NCI-H524 (cell line): ENCODE measurements at regions not wholly inside any gene's neighbourhood (a gene's known extent, or its start where the extent isn't known, plus 50 kb on each side); places are given as distances from the start of the nearest gene placed in this dataset.
"Not testable (repeated sequence)": the region's sequence is repeated elsewhere in the genome, so short reads cannot be mapped to it uniquely, and the experiment has no call there.

Source experiments
- DNase-seq, 2 experiments: peaks; one replicate each; lab custom pipeline; 2025; lab: John Stamatoyannopoulos, UW

DNA sequence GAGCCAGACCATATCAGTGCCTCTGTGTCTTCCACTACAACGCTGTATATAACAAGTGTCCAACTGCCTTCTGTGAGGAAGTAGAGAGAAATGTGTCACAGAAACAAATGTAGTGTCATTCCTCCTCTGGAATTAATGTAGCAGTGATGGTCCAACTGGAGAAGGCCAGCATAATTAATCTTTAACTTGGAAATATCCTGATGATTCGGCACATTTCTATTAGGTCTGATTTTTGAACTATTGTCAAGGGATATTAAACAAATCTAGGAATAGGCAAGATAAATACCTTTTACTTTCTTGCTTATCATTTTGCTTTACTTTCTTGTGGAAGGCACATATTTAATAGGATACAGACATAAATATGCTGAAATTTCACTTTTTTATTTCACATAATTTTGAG is 446.2 kb upstream of the ALCAM start:
- no peak for DNase-seq

DNA sequence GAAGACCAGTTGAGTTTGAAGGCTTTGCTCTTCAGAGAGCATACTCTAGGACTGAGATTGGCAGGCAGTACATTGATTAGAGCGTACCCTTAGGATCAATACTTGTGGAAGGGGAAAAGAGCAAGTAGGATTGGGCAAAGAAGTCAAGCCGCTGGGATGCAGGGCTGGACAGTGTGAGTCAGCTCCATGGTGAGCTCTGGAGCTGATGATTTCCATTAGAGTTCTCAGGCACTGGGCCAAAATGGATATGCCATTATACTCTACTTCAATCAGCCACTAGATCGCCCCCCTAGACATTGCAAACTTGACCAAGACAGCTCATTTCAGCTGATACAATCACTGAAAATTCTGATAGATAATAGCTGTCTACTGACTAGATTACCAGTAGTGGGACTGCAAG is 432.7 kb upstream of the ALCAM start:
- no peak for DNase-seq

DNA sequence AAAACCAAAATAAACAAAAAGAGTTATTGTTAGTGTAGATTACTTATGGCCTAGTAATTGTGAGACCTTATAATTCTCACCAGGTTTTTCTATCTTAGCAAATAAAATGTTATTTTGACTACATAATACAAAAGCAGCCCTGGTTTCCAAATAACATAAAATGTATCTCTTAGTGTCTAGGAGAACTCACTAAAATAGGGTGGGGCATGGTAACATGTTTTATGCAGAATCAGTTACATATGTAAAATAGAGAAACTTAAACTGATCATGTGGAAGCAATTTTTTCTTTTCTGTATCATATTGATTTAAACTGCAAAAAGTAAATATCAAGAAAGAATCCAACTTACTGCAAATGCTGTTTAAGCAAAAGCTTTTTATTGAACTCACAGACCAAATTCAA is 431.1 kb upstream of the ALCAM start:
- no peak for DNase-seq

DNA sequence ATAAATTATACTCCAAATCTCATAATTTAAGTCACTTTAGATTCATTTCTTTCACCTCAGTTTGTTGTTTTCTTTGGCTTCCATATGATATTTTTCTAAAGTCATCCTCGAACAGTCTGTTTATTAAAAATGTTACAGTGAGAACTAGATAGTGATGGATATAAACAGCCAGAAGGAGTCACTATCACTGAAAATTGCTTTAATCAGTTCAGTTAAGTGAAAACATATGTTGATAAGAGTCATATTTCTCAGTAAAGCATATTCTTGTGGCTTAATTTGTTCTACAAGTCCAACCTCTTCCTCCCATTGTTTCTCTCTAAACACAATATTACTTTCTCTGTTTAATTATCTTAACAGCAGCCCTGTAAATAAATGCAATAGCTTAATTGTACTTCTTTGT is 427.5 kb upstream of the ALCAM start:
- peak in 1 of 2 experiments; percentile 39 for DNase-seq

DNA sequence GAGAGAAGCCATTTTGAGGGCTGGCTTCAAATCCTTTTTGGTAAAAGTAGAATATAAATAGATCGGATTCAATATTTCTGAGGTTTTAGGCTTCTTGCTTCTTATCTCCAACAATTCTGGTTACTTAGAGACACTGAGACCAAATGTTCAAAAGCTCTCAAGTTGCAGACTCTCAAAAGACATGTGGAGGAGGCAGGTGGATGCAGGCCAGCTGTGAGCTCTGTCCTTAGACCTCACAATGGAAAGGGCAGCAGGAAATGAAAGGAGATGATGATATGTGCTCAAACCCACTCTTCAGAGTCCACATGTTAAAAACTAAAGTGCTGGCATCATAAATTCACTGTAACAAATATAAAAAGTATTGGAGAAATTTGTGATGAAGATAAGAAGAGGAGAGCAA is 424.9 kb upstream of the ALCAM start:
- DNase-seq = peak; percentile 69 to 92

DNA sequence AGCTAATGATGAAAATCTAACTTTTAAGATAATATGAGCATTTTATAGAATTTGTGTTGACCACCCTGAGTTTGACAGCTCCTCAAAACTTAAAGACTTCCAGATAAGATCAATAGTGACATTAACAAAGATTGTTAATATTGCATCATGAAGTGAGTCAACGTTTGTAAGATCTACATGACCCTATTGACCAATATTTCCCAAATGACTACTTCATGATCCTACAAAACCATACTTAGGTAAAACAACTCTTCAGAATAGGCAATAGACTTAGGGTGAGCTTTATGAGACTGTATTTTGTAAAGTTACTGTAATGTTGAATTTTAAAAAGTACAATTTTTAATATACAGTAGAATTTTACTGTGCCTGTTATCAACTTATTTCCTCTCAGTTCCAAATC is 422.7 kb upstream of the ALCAM start:
- DNase-seq = no peak

DNA sequence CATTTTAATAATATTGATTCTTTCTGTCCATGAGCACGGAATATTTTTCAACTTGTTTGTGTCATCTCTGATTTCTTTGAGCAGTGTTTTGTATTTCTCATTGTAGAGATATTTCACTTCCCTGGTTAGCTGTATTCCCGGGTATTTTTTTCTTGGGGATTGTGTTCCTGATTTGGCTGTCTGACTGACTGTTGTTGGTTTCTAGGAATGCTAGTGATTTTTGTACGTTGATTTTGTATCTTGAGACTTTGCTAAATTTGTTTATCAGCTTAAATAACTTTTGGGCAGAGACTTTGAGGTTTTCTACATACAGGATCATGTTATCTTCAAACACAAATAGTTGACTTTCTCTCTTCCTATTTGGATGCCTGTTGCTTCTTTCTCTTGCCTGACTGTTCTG is 418.8 kb upstream of the ALCAM start:
- DNase-seq = no peak

DNA sequence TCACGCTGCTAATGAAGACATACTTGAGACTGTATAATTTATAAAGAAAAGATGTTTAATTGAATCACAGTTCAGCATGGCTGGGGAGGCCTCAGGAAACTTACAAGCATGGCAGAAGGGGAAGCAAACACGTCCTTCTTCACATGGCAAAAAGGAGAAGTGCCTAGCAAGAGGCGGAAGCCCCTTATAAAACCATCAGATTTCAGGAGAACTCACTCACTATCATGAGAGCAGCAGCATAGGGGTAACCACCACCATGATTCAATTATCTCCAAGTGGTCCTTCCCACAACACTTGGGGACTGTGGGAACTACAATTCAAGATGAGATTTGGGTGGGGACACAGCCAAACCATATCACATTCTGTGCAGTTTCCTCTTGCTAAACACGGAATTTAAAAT is 416.9 kb upstream of the ALCAM start:
- not testable (repeated sequence) for DNase-seq

DNA sequence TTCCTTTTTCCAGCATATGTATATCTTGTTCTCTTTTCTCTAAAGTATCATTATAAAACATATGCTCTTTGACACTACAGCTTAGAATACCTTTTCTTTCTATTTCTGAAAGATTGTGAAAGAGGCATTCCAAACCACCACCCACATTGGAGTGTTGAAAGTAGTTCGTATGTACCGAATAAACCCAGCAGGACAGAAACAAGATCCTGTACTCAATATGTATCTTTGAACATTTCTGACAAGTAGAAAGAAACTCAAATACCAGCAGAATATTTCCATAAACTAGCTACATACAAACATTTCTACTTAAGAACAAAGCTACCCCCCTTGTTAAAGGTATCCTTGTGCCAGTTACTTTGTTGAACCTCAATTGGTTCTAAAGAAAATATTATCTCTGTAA is 415.3 kb upstream of the ALCAM start:
- no peak for DNase-seq

DNA sequence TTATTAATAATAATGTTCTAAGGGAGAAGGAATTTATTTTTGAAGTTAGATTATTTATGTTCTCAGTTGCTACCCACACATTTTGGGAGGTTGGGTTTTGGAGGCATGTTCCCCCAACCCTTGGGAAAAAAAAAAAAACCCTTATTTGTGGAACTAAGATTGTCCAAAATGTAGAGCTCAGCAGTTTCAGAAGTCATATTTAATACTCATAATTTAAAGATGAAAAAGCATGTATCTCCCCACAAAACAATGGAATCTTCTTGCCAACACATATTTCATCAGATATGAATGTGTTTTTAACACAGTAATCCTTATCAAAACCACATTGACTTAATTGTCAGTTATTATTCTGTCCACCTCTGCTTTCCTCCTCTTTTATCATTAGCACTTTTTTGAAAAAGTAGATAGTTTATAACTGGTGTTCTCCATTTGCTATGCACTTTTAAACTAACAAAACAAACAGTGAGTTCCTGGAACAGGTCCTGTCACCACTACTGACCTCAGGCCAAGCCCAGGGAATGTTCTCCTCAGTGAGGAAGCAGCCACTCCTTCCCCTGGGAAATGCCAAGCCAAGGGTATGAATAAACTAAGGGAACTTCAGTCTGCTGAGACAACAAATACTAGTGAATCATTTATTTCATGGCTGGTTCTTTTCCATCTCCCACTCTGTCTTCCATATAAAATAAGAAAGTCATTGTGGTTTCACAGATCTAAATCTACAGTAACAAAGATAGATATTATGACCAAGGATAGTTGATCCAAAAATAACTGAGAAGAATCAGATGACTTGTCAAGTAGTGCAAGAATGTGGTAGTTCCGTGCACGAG is 414.4 kb upstream of the ALCAM start:
- no peak for DNase-seq

DNA sequence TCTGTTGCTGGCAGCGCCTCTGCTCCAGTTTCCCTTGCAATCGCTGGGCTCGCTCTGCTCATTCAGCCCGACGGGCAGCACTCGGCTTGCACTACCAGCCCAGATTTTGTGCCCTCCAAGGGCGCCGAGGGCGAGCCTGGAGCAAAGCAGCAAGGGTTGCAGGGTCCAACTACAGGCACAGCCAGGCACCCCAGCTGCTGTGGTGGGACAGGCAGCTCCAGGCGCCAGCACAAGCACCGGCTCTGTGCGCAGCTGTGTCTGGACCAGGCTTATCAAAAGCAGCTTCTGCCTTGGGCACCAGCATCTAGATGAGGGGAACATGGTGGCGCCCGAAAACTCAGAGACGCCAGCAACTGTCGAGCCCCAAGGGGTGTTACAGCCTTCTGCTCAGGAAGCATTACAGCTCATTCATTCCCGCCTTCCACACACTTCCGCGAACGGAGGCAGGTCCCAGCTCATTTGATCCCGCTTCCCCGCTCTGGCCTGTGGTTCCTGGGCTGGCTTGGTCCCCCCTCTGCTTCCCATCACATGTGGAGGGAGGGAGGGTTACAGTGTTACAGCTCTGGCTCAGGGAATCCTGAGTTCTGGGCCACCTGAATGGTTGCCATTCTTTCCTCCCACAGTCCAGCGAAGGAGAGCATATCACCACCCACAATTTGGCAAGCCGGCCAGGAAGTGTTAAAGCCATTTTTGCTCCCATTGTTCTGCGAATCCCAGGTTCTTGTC is 409.9 kb upstream of the ALCAM start:
- no peak for DNase-seq

DNA sequence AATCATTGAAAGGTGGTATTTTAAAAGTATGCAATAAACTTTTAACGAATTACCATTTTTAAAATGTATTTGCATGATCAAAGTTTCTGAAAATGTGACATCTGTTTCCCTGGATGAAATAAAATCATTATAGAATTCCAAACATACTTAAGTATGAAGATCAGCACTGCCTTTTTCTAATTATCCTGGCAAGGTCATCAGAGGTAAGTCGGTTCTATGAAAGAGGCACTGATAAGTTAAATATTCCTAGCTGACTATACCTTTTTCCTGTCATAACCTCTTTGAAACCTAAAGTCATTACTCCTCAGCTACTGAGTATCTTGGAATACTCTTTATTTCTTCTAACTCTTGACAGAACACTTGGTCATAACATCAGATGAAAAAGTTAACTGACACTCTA is 406.1 kb upstream of the ALCAM start:
- DNase-seq = no peak

DNA sequence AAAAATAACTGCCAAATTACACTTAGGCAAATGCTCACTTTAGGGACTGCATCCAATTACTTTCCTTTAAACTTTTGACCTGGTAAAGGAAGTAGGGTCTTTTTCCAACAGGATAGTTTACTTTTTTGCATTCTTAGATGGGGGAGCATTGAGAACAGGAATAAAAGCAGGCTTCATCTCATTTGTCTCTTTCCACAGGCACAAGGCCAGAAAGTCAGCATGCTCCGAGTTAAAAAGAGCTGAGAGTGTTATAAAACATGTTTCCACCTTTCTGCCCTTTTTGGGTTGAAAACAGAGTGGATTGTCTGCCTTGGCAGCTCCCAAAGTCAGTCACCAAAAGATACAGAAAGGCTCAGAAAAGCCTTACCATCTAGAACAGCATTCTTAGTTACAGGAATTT is 404.9 kb upstream of the ALCAM start:
- no peak for DNase-seq

DNA sequence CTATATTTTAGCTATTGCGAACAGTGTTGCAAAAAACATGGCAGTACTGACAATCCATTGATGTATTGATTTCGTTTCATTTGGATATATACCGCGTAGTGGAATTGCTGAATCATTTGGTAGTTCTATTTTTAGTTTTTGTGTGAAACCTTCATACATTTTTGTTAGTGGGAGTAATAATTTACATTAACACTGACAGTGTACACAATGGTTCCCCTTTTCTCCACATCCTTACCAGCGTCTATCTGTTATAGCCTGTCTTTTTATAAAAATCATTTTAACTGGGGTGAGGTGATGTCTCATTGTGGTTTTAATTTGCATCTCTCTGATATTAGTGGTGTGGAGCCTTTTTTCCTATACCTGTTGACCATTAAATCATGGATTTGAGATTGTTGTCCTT is 392.4 kb upstream of the ALCAM start:
- no peak for DNase-seq

DNA sequence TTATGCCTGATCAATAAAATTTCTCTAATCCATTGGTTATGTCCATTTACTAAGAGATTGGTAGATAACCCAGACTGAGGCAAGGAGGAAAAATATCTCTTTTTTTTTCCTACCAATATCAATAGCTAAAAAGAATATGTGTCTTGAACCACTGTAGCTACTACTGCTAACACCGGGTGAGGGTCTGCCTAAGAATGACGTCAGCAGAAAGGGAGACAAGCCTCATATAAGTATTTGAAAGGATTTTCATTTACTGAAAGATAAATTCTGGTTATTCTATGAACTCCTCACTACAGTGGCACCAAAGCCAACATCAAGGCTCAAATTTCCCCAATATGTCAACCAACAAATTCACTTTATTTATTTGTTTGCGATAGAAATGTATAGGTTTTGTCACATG is 389.0 kb upstream of the ALCAM start:
- no peak for DNase-seq

DNA sequence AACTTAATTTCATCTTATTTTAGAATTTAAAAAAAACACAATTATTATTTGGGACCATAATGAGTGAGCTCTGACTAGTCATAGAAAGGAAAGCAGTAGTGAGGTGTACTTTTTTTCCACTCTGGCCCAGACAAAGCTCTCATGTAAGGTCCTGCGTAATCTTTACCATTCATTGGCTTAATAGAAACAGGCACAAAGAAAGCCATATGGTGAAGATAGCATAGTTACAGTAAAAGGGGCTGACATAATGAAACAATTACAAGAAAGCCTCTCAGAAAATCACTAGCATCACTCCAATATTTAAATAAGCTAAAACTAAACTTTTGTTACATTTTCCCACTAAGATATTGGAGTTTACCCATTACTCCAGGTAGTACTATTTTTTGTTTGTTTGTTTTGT is 384.6 kb upstream of the ALCAM start:
- DNase-seq = peak in 1 of 2 experiments; percentile 9

DNA sequence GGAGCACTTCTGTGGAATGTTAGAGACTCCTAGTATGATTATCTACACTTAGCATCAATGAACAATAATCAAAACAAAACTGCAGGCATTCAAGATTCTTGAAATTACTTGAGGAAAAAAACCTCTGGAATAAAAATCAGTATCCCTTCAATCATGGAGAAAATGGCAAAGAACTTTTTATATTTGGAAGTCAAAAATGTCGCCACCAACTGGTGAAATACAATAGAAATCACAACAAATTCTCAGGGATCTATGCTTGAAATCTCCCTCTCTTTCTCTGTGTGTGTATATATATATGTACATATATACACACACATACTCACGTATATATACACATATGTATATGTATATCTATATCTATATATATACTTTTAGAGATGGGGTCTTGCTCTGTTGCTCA is 378.9 kb upstream of the ALCAM start:
- no peak for DNase-seq

DNA sequence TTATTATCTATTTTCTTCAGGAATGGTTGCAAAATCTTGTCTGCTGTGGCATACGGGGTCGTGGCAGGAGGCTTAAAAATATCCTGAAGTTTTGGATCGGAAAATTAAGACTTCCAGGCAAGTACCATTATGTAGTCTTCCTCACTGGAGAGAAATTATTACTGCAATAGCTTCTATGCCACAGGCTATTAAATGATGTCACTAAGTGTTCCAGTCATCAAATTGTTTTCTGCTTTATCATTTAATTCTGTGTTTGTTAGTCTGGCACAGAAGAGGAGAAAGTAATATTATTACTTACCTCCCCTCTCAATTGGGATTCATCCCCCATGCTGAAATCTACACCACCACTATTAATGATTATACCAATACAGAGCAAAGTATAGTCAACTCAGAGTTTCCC is 378.2 kb upstream of the ALCAM start:
- no peak for DNase-seq

DNA sequence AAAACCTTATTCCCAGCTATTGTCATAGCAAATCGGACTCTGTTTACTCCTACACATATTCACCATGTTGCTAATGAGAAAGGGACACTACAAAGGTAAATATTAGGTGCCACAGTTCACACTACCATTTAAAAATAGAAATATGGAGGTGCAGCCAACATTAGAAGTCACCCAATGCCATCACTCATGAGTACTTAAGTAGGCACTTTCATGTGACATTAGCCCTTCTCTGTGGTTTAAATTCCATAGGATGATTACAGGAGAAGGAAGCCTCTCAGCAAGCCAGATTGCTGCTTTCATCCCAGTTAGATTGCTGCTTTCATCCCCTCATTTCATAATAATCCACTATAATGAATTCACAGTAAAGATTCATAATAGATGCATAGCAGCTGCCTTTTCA is 376.8 kb upstream of the ALCAM start:
- DNase-seq = peak; percentile 63 to 87

DNA sequence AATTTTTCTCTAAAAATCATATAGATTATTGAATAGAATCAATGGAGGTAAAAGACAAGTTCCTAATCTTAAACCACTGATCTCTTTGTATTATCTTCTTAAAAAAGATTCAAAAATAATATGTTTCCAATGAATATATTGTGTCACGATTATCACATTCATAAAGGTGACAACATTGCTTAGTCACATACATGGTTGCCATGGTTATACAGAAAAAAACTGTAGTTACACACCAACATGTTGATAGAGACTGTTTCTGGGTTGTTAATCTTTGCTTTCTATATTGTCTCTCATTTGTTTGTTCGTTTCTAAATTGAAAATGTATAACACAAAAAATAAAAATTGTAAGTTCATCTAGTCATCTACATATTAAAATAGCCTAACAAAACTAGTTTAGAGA is 376.0 kb upstream of the ALCAM start:
- no peak for DNase-seq

DNA sequence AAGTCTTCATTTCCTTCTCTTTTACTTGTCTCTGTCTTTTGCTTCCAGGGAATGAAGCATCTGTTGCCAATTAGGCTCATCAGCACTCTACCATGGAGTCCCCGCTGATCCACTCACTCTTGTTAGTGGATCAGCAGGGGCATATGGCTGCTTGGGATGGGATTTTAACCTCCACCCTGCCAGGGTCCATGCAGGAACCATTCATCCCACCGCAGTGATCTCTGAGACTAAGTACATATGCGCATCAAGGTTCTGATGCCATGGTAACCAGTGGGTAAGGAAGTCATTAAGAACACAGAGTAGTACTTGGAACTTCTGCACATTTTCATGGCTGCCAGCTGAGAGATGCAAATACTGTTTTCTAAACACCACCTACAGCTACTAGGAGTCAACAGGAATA is 374.0 kb upstream of the ALCAM start:
- DNase-seq = peak; percentile 98 to 100

DNA sequence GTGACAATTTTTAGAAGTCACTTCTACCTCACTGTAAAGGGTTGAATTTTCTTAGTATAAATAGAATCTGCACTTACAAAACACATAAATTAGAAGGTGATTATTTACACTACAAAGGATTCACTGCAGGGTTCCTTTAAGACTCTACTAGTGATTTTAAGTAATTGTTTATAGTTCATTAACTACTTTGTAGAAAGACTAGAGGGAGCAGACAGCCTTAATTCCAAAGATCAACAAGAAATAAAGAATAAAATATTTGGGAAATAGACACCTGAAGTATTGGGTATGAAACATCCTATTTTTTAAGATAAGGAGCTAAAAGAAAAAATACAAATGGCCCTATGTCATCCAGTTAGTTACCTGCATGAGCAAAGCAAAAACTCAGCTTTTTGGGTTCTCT is 360.5 kb upstream of the ALCAM start:
- DNase-seq = no peak

DNA sequence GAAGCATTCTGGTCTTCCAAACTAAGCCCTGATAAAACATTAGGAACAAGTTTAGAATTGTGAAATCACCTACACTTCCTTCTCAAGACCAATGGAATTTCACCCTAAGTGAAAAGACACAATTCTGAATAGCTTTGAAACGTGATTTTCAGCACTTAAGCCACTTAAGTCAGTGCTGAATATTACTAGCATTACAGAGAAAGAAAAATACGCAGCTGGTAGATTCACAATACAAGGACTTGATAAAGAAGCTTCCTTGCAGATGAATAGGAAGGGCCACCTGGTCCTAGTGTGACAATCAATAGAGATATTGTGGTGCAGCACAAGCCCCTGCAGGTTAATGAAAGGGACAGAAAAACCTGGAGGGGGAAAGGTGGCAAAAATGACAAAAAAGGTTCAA is 353.1 kb upstream of the ALCAM start:
- no peak for DNase-seq

DNA sequence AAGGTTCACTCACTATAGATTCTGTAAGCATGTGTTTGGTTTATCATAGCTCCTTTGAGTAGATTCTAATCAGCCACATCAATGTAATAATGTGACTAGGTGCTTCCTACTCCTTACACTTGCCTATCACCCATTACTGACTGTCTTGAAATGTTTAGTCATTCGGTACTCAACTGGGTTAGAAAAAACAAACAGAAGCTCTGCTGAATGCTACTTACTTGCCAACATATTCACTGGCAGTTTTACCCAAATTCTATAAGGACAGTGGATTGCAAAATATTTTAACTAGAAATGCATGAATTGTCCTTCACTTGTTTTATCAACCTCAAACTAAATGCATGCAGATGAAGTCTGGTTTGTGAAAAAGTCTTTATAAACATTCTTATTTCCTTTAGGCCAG is 352.1 kb upstream of the ALCAM start:
- no peak for DNase-seq
